Karpas-422 (cell line): ENCODE measurements at regions not wholly inside any gene's neighbourhood (a gene's known extent, or its start where the extent isn't known, plus 50 kb on each side); places are given as distances from the start of the nearest gene placed in this dataset.

ENCODE experiments used
- DNase-seq: peaks from one replicate; pipeline ENCODE4 v3.0.0-alpha.2; 2015
- H2AFZ ChIP-seq: fragments of 200-600 bp; sonication (generic); 2 replicates; pipeline ENCODE4 v1.6.1; 2014; ENCODE audit warnings: antibody characterized with exemption, low read length, mixed read lengths
- H3K27ac ChIP-seq: fragments of 200-600 bp; sonication (generic); 2 replicates; pipeline ENCODE4 v1.5.1; 2014; ENCODE audit warnings: mild to moderate bottlenecking, low read length, moderate library complexity
- H3K27me3 ChIP-seq: fragments of 200-600 bp; sonication (generic); 2 replicates; pipeline ENCODE4 v1.6.1; 2014; ENCODE audit warnings: low read length, mixed read lengths
- H3K36me3 ChIP-seq: fragments of 200-600 bp; sonication (generic); 2 replicates; pipeline ENCODE4 v1.6.1; 2014; ENCODE audit warnings: low read length, mixed read lengths; ENCODE audit not compliant: insufficient read depth
- H3K4me1 ChIP-seq: fragments of 200-600 bp; sonication (generic); 2 replicates; pipeline ENCODE4 v1.6.1; 2014; ENCODE audit warnings: mild to moderate bottlenecking, low read length, mixed read lengths
- H3K4me2 ChIP-seq: fragments of 200-600 bp; sonication (generic); 2 replicates; pipeline ENCODE4 v1.6.1; 2014; ENCODE audit warnings: low read length, low read depth, mild to moderate bottlenecking; ENCODE audit not compliant: poor library complexity, severe bottlenecking
- H3K4me3 ChIP-seq: fragments of 200-600 bp; sonication (generic); 2 replicates; pipeline ENCODE4 v1.5.1; 2014; ENCODE audit warnings: mild to moderate bottlenecking, antibody characterized with exemption, low read length, mixed read lengths
- H3K79me2 ChIP-seq: fragments of 200-600 bp; sonication (generic); 2 replicates; pipeline ENCODE4 v1.6.1; 2014; ENCODE audit warnings: mild to moderate bottlenecking, low read length, mixed read lengths
- H3K9ac ChIP-seq: fragments of 200-600 bp; sonication (generic); 2 replicates; pipeline ENCODE4 v1.6.0; 2014; ENCODE audit warnings: low read length
- H3K9me2 ChIP-seq: fragments of 200-600 bp; sonication (generic), shearing (Covaris generic); replicated peaks from 2 replicates; pipeline ENCODE4 v1.6.0; 2014; ENCODE audit warnings: mild to moderate bottlenecking, low read length, moderate library complexity; ENCODE audit not compliant: insufficient read depth
- H3K9me3 ChIP-seq: fragments of 300-700, 200-600 bp; sonication (generic); 2 replicates; pipeline ENCODE4 v1.6.1; 2014; ENCODE audit warnings: low read length, mixed read lengths
- H4K20me1 ChIP-seq: fragments of 200-600 bp; sonication (generic); 2 replicates; pipeline ENCODE4 v1.6.1; 2014; ENCODE audit warnings: mild to moderate bottlenecking, antibody characterized with exemption, low read length, low read depth; ENCODE audit not compliant: insufficient read depth

GRCh38 chr2:108124736-108125495, 114.9 kb upstream of the SULT1C3 start:
- no peaks in the 10 kb centered on the region for H3K9me3 ChIP-seq
- H3K9me2 ChIP-seq: no peaks in the 10 kb centered on the region
- H3K4me3 ChIP-seq: no peak overlapping the region
- H3K36me3 ChIP-seq: no peaks in the 10 kb centered on the region
- no peak overlapping the region for H3K27ac ChIP-seq
- no peak overlapping the region for H3K4me2 ChIP-seq
- H3K27me3 ChIP-seq: no peaks in the 10 kb centered on the region
- no peaks in the 10 kb centered on the region for H3K4me1 ChIP-seq
- DNase-seq: no peak
- H4K20me1 ChIP-seq: no peaks in the 10 kb centered on the region
- H3K79me2 ChIP-seq: no peaks in the 10 kb centered on the region
- no peak overlapping the region for H3K9ac ChIP-seq
- no peak overlapping the region for H2AFZ ChIP-seq

DNA sequence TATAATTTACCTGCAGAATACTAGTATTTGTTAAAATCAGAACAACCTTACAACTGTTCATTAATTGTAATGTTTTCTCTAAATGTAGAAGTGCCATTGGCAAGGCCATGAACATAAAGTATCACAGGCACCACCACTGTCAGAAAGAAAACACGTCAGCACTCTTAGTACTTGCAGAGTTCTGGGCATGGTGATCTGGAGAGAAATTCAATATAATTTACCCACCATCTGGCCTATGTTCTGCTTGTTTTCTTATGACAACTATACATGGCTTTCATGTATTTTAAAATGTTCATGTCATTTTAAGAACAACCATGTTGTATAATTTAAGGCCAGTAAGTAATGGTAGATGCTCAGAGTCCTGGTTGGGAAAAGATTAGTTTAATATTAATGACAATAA, 114.2 kb upstream of the SULT1C3 start:
- no peak overlapping the region for H2AFZ ChIP-seq
- H3K36me3 ChIP-seq: no peaks in the 10 kb centered on the region
- no peak overlapping the region for H3K4me3 ChIP-seq
- H3K27ac ChIP-seq: no peak overlapping the region
- no peaks in the 10 kb centered on the region for H3K9me2 ChIP-seq
- H3K4me2 ChIP-seq: no peak overlapping the region
- no peaks in the 10 kb centered on the region for H3K9me3 ChIP-seq
- H3K27me3 ChIP-seq: no peaks in the 10 kb centered on the region
- no peaks in the 10 kb centered on the region for H3K79me2 ChIP-seq
- no peak overlapping the region for H3K9ac ChIP-seq
- no peaks in the 10 kb centered on the region for H4K20me1 ChIP-seq
- H3K4me1 ChIP-seq: no peaks in the 10 kb centered on the region
- no peak for DNase-seq

GRCh38 chr2:108128249-108128648, 111.5 kb upstream of the SULT1C3 start:
- H4K20me1 ChIP-seq: no peaks in the 10 kb centered on the region
- no peak overlapping the region for H3K9ac ChIP-seq
- no peak overlapping the region for H3K4me3 ChIP-seq
- no peaks in the 10 kb centered on the region for H3K36me3 ChIP-seq
- H3K4me1 ChIP-seq: no peaks in the 10 kb centered on the region
- H3K79me2 ChIP-seq: no peaks in the 10 kb centered on the region
- H3K9me2 ChIP-seq: no peaks in the 10 kb centered on the region
- H3K4me2 ChIP-seq: no peak overlapping the region
- no peak for DNase-seq
- no peak overlapping the region for H3K27ac ChIP-seq
- H3K27me3 ChIP-seq: no peaks in the 10 kb centered on the region
- no peaks in the 10 kb centered on the region for H3K9me3 ChIP-seq
- H2AFZ ChIP-seq: no peak overlapping the region

GRCh38 chr2:108129636-108130035, 110.1 kb upstream of the SULT1C3 start:
- no peak for DNase-seq
- H3K9ac ChIP-seq: no peak overlapping the region
- H3K4me3 ChIP-seq: no peak overlapping the region
- H3K9me2 ChIP-seq: no peaks in the 10 kb centered on the region
- H3K79me2 ChIP-seq: no peaks in the 10 kb centered on the region
- H4K20me1 ChIP-seq: no peaks in the 10 kb centered on the region
- no peaks in the 10 kb centered on the region for H3K9me3 ChIP-seq
- H3K36me3 ChIP-seq: no peaks in the 10 kb centered on the region
- no peaks in the 10 kb centered on the region for H3K4me1 ChIP-seq
- no peaks in the 10 kb centered on the region for H3K27me3 ChIP-seq
- H3K27ac ChIP-seq: no peak overlapping the region
- no peak overlapping the region for H2AFZ ChIP-seq
- H3K4me2 ChIP-seq: no peak overlapping the region

DNA sequence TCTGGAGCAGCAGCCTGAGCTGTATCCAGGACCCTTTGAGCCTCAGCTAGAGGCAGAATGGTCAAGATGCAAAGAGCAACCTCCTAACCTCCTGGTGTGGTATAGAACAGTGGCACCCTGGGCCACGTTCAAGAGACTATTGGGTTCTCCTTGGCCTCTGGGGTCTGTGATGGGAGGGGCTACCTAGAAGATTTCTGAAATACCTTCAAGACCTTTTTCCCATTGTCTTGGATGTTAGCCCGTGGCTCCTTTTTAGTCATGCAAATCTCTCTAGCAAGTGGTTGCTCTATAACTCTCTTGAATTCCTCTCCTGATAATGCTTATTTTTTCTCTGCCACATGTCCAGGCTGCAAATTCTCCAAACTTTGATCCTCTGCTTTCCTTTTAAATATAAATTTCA, 106.3 kb upstream of the SULT1C3 start:
- H2AFZ ChIP-seq: no peak overlapping the region
- no peaks in the 10 kb centered on the region for H4K20me1 ChIP-seq
- H3K36me3 ChIP-seq: no peaks in the 10 kb centered on the region
- no peak overlapping the region for H3K4me3 ChIP-seq
- no peak overlapping the region for H3K4me2 ChIP-seq
- no peaks in the 10 kb centered on the region for H3K9me2 ChIP-seq
- H3K27ac ChIP-seq: no peak overlapping the region
- no peaks in the 10 kb centered on the region for H3K9me3 ChIP-seq
- no peaks in the 10 kb centered on the region for H3K79me2 ChIP-seq
- no peaks in the 10 kb centered on the region for H3K4me1 ChIP-seq
- no peak overlapping the region for H3K9ac ChIP-seq
- no peaks in the 10 kb centered on the region for H3K27me3 ChIP-seq
- DNase-seq: no peak

DNA sequence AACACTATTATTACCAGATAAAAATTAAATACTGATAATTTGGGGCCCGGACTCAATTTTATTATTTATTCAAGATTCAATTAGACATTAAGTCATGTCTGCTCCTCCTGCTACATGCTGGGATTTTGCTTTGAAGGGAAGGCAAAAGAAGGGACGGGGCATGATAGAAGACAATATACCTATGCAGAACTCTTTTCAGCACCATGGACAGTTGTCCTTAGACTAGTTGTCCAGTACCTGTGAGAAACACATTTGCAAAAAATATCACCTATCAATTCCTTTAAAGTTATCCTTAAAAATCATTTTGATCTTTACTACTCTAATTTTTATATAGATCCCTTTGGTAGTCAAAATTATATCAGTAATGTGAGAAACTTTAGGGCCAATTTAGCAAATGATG, 100.2 kb upstream of the SULT1C3 start:
- no peak overlapping the region for H3K27ac ChIP-seq
- DNase-seq: peak; percentile 69
- H3K4me1 ChIP-seq: no peaks in the 10 kb centered on the region
- H3K9me2 ChIP-seq: no peaks in the 10 kb centered on the region; the same call in 1 of the 2 replicates
- H3K79me2 ChIP-seq: no peaks in the 10 kb centered on the region
- H2AFZ ChIP-seq: no peak overlapping the region
- H3K36me3 ChIP-seq: no peaks in the 10 kb centered on the region
- no peak overlapping the region for H3K4me2 ChIP-seq
- H3K9ac ChIP-seq: no peak overlapping the region
- no peaks in the 10 kb centered on the region for H4K20me1 ChIP-seq
- H3K4me3 ChIP-seq: no peak overlapping the region
- H3K9me3 ChIP-seq: no peaks in the 10 kb centered on the region
- H3K27me3 ChIP-seq: no peaks in the 10 kb centered on the region

DNA sequence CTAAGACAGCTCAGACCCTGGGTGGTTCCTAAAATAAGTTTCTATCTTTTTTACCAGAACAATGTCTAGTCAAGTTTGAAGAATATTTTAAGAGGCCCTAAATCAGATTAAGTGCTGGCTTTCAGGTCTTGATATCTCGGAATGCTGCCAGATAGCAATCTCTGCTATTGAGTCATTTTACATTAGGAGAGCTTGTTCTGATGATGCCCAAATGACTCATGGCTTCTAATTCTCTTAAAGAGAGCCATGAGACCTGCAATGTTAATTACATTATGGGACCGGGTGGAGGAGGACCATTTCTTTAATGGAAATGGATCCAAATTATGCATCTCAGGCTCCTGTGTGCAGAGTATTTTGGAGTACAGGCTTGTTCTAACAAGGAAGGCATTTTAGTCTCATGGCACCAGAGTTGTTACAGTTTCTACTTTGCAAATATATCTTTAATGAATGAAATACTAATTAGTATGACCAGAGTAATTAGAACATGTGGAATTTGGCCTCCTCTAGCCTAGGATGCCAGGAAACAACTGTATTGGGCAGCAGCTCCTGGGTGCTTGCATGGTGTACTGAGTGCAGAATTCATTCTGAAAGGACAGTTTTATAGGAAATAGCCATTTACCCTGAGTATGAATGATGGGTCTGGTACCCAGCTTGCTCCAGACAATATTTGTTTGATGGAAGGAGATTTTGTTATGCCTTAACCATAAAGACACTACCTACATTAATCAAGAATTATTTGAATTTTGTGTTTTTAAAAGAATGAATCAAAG, 94.0 kb upstream of the SULT1C3 start:
- H4K20me1 ChIP-seq: no peaks in the 10 kb centered on the region
- H3K4me3 ChIP-seq: no peak overlapping the region
- H3K36me3 ChIP-seq: no peaks in the 10 kb centered on the region
- H3K4me2 ChIP-seq: no peak overlapping the region
- no peak overlapping the region for H3K9ac ChIP-seq
- no peaks in the 10 kb centered on the region for H3K9me2 ChIP-seq
- no peak overlapping the region for H2AFZ ChIP-seq
- H3K9me3 ChIP-seq: no peaks in the 10 kb centered on the region
- no peaks in the 10 kb centered on the region for H3K79me2 ChIP-seq
- no peaks in the 10 kb centered on the region for H3K4me1 ChIP-seq
- no peak overlapping the region for H3K27ac ChIP-seq
- DNase-seq: no peak
- H3K27me3 ChIP-seq: no peaks in the 10 kb centered on the region

- Histone ChIP-seq H2AFZ (no peak overlapping the region), H3K27me3 (no peaks in the 10 kb centered on the region), H4K20me1 (no peaks in the 10 kb centered on the region), H3K4me1 (no peaks in the 10 kb centered on the region), H3K9ac (no peak overlapping the region), H3K36me3 (no peaks in the 10 kb centered on the region), H3K79me2 (no peaks in the 10 kb centered on the region), H3K4me3 (no peak overlapping the region), H3K9me2 (no peaks in the 10 kb centered on the region), H3K9me3 (no peaks in the 10 kb centered on the region), H3K4me2 (no peak overlapping the region), H3K27ac (no peak overlapping the region)
- no peak for DNase-seq
Measured at GRCh38 chr2:108148555-108148954, 91.2 kb upstream of the SULT1C3 start.
